ENCODE measurements at regions not wholly inside any gene's neighbourhood (a gene's known extent, or its start where the extent isn't known, plus 50 kb on each side); places are given as distances from the start of the nearest gene placed in this dataset.

DNA sequence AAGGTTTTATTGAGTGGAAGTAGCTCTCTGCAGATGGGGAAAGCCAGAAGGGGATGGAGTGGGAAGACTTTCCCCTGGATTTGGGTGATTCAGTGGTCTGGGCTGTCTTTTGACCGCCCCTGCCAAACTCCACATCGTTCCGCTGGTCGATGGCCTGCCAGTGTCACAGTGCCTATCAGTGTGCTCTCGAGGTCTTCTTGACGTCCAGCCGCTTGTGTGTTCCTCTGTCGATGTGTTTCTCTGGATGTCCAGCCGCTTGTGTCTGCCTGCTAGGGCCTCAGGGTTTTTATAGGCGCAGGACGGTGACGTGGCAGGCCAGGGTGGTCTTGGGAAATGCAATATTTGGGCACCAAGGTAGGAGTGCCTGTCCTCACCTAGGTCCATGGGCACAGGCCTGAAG lies 1371.4 kb upstream of the PIK3C3 start (continued):
- TF ChIP-seq, protein P1, sequence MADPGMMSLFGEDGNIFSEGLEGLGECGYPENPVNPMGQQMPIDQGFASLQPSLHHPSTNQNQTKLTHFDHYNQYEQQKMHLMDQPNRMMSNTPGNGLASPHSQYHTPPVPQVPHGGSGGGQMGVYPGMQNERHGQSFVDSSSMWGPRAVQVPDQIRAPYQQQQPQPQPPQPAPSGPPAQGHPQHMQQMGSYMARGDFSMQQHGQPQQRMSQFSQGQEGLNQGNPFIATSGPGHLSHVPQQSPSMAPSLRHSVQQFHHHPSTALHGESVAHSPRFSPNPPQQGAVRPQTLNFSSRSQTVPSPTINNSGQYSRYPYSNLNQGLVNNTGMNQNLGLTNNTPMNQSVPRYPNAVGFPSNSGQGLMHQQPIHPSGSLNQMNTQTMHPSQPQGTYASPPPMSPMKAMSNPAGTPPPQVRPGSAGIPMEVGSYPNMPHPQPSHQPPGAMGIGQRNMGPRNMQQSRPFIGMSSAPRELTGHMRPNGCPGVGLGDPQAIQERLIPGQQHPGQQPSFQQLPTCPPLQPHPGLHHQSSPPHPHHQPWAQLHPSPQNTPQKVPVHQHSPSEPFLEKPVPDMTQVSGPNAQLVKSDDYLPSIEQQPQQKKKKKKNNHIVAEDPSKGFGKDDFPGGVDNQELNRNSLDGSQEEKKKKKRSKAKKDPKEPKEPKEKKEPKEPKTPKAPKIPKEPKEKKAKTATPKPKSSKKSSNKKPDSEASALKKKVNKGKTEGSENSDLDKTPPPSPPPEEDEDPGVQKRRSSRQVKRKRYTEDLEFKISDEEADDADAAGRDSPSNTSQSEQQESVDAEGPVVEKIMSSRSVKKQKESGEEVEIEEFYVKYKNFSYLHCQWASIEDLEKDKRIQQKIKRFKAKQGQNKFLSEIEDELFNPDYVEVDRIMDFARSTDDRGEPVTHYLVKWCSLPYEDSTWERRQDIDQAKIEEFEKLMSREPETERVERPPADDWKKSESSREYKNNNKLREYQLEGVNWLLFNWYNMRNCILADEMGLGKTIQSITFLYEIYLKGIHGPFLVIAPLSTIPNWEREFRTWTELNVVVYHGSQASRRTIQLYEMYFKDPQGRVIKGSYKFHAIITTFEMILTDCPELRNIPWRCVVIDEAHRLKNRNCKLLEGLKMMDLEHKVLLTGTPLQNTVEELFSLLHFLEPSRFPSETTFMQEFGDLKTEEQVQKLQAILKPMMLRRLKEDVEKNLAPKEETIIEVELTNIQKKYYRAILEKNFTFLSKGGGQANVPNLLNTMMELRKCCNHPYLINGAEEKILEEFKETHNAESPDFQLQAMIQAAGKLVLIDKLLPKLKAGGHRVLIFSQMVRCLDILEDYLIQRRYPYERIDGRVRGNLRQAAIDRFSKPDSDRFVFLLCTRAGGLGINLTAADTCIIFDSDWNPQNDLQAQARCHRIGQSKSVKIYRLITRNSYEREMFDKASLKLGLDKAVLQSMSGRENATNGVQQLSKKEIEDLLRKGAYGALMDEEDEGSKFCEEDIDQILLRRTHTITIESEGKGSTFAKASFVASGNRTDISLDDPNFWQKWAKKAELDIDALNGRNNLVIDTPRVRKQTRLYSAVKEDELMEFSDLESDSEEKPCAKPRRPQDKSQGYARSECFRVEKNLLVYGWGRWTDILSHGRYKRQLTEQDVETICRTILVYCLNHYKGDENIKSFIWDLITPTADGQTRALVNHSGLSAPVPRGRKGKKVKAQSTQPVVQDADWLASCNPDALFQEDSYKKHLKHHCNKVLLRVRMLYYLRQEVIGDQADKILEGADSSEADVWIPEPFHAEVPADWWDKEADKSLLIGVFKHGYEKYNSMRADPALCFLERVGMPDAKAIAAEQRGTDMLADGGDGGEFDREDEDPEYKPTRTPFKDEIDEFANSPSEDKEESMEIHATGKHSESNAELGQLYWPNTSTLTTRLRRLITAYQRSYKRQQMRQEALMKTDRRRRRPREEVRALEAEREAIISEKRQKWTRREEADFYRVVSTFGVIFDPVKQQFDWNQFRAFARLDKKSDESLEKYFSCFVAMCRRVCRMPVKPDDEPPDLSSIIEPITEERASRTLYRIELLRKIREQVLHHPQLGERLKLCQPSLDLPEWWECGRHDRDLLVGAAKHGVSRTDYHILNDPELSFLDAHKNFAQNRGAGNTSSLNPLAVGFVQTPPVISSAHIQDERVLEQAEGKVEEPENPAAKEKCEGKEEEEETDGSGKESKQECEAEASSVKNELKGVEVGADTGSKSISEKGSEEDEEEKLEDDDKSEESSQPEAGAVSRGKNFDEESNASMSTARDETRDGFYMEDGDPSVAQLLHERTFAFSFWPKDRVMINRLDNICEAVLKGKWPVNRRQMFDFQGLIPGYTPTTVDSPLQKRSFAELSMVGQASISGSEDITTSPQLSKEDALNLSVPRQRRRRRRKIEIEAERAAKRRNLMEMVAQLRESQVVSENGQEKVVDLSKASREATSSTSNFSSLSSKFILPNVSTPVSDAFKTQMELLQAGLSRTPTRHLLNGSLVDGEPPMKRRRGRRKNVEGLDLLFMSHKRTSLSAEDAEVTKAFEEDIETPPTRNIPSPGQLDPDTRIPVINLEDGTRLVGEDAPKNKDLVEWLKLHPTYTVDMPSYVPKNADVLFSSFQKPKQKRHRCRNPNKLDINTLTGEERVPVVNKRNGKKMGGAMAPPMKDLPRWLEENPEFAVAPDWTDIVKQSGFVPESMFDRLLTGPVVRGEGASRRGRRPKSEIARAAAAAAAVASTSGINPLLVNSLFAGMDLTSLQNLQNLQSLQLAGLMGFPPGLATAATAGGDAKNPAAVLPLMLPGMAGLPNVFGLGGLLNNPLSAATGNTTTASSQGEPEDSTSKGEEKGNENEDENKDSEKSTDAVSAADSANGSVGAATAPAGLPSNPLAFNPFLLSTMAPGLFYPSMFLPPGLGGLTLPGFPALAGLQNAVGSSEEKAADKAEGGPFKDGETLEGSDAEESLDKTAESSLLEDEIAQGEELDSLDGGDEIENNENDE (IDR thresholded peaks at IDR 0.05; ENCODE audit: insufficient replicate concordance, low read length): no peak
- TF ChIP-seq PHF8 (conservative IDR thresholded peaks at IDR 0.05; ENCODE audit: low read depth, low read length): no peak

Measured in H1 (cell line).